ENCODE measurements at regions not wholly inside any gene's neighbourhood (a gene's known extent, or its start where the extent isn't known, plus 50 kb on each side); places are given as distances from the start of the nearest gene placed in this dataset.

- TF ChIP-seq EZH2phosphoT487 (conservative IDR thresholded peaks at IDR 0.05; ENCODE audit: low read length) (no peak), CTCF (IDR thresholded peaks at IDR 0.05; ENCODE audit: insufficient read depth, low read length, poor library complexity, severe bottlenecking) (no peak)
These were observed 320.7 kb downstream of the BTG1 start for GRCh38 chr12:91824991-91825390.

Measured in SU-DHL-6 (cell line).